GM18498 (cell line): ENCODE measurements at regions not wholly inside any gene's neighbourhood (a gene's known extent, or its start where the extent isn't known, plus 50 kb on each side); places are given as distances from the start of the nearest gene placed in this dataset.

ENCODE experiments used
- ATAC-seq: cut with Tn5 transposase; IDR thresholded peaks from one replicate; pipeline ENCODE4 v1.9.1; 2021; ENCODE audit warnings: mild to moderate bottlenecking, moderate library complexity; ENCODE audit not compliant: unreplicated experiment

DNA sequence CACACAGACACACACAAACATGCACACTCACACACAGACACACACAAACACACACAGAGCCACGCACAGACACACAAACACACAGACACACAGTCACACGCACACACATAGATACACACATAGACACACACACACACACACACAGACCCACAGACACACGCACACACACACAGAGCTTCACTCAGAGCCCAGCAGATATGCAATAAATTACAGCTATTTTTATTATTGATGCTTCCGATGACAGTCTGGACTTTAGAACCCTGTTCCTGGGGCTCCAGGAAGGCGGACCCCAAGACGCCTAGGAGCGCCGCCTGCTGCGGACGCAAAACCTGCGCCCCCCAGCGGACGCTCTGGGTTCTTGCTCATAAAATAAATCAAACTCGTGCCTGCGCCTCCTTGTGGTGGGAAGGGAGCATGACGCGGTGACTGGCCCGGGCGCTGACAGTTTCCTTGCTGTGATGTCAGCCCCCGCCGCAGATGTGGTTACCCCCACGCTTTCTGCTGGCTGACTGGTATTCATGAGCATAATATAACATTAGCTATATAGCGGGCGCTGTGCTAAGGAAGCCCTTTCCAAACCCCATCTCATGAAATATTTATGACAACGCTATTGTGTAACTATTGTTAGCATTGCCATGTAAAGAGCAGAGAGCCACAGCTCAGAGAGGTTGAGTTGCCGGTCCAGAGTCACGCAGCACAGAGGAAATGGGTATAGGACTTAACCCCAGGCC lies 64.4 kb upstream of the TM9SF2 start:
- ATAC-seq, result peak; percentile 49

DNA sequence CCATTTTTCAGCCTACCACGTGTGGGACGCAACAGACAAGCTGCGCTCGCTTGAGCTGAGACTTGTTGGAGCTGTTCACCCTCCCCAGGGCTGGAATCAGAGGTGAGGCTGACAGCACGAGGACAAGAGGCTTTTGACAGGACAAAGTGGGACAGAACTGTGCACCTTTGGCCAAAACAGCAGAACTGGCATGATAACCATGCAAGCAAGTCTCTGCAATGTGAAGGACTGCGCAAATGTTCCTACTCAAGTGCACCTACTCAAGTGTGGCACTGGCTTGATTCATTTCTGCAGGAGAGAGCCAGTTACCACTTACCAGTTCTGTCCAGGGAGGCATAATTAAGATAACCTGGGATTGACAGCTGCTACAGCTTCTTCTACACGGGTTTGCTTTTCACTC lies 62.2 kb upstream of the TM9SF2 start:
- ATAC-seq, result no peak

DNA sequence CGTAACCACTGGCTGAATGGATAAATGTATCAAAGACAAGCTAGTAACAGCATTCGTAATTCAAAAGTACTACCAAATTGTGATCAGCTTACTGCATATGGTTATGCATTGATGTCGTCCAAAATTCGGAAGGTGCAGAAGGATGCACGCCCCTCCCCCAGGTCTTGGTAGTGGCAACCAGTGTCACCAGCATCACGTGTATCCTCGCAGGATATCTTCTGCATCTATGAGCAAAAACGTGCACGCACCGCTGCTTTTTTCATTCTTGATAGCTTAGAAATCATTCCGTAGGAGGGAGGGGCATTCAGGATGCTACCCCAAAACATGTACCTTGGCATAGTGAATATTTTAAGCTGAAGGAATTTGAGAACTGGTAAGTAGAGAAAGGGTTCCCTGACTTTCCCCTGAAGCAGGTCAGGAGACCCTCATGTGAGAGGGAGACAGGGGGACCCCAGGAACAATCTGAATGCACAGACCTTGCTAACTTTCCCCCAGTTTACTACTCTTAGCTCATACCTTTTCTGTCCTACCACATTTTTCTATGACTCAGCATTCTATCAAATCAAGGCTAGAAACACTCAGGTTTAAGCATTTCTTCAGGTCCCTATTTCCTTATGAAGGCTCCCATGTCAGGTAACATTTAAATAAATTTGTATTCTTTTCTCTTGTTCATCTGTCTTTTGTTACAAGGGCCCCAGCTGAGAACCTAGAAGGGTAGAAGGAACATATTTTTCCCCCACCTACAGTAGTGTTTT lies 61.2 kb upstream of the TM9SF2 start:
- ATAC-seq, result no peak

DNA sequence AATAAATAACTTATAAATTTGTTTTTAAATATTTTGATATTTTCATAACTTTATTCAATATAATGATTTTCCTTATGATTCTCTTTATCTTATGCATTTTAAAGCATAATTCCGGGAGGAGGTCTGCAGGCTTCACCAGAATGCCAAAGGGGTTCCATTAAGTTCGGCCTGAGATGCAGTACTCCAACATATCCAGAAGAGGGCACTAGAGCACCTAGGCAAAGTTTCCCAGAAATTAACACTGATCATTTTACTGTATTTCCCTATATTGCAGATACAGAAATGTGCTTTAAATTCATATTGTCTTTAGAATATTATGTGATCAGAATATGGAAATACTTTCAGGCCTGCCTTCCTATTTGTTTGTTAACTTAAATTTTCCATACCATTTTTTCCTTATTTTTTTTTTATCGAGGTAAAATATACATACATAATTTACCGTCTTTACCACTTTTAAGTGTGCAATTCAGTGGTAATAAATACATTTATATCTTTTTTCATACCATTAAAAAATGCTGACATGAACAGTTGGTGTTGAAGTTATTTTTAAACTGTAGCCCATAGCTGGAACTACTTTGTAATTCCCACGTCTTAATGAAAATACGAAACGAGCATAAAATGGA lies 58.9 kb upstream of the TM9SF2 start:
- ATAC-seq, result no peak

DNA sequence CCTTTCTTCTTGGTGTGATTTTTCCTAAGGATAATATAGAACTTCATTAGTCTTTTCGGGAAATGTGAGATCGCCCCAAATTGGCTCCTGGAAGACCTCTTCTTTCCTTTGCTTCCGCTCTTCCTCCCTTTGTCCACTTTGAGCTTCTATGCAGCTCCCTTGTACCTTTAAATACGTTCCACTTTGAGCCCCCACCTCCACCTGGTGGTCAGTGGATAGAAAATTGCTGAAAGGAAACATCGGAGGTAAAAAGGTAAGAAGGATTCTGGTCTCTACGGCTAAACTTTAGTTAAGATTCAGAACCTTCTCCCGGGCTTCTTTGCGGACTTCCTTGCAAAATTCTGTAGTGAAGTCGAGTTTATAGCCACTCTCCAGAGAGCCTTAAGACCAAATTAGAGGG lies 55.0 kb upstream of the TM9SF2 start:
- no peak for ATAC-seq

DNA sequence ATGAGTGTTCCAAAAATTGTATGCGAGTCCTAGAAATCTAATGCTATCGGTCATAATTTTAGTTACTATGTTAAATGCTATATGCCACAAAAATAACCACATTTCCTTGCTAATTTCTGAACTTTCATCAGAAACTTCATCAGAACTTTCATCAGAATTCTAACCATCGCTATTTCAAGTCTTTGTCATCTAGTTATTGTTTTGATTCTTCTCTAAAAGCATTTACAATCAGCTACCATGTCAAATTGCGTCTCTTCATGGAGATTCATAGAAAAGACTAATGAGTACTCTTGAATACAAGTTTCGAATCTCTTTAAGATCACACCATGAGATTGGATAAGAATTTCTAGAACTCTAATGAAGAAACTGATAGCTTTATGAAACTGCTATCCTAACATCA lies 52.7 kb upstream of the TM9SF2 start:
- no peak for ATAC-seq

DNA sequence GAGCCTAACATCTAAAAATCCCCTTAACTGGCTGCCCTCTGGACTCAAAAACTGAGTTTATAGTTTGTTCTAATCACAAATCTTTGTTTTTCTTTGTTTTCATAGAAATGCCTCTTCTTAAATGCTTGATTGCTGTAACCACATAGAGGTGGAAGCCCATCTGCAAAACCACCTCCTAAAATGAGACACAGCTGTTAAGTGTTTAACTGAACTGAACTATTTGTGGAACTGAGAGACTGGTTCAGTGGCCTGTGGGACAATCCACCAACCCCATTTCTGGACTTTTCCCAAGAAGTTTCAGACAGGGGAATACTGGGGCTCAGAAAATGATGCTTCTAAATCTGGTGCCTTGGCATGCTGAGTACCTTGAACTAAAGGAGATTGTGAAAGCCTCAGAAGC lies 50.9 kb upstream of the TM9SF2 start:
- ATAC-seq, result no peak
